PFSK-1 (cell line): ENCODE measurements at regions not wholly inside any gene's neighbourhood (a gene's known extent, or its start where the extent isn't known, plus 50 kb on each side); places are given as distances from the start of the nearest gene placed in this dataset.

Experiments
- POLR2AphosphoS5 ChIP-seq: IDR thresholded peaks from 2 replicates; pipeline ENCODE4 v1.6.1; 2012; ENCODE audit warnings: low read depth, mild to moderate bottlenecking, control low read depth, low read length, moderate library complexity
- REST ChIP-seq, 2 experiments: IDR thresholded peaks; 2 replicates each; pipeline versions ENCODE4 v1.6.1 to v1.8.0; 2011 to 2012; ENCODE audit warnings: low read depth in 2 of 2, low read length in 2 of 2, control low read depth in 1 of 2, inconsistent platforms in 1 of 2, mild to moderate bottlenecking in 1 of 2, moderate library complexity in 1 of 2; ENCODE audit not compliant: insufficient read depth in 1 of 2
- SIN3A ChIP-seq: IDR thresholded peaks from 2 replicates; pipeline ENCODE4 v1.6.1; 2012; ENCODE audit warnings: mild to moderate bottlenecking, low read length, moderate library complexity, borderline replicate concordance; ENCODE audit not compliant: insufficient read depth
- TAF1 ChIP-seq: IDR thresholded peaks from 2 replicates; pipeline ENCODE4 v1.6.1; 2012; ENCODE audit warnings: low read length, control low read depth, borderline replicate concordance; ENCODE audit not compliant: insufficient read depth

GRCh38 chr7:40799-41750 lies 151.3 kb upstream of the FAM20C start:
- no peak for TF ChIP-seq POLR2AphosphoS5
- no peak for TF ChIP-seq REST (IDR thresholded peaks at IDR 0.05; ENCODE audit: insufficient read depth in 1 of 2, low read depth in 2 of 2, low read length in 2 of 2)
- no peak for TF ChIP-seq SIN3A
- no peak for TF ChIP-seq TAF1
